Thyroid gland (tissue), 4 donors: ENCODE measurements at regions not wholly inside any gene's neighbourhood (a gene's known extent, or its start where the extent isn't known, plus 50 kb on each side); places are given as distances from the start of the nearest gene placed in this dataset.

Experiments used
- DNase-seq, 2 donors: peaks; one replicate each; pipeline ENCODE4 v3.0.0-alpha.2; 2019
- H3K27ac ChIP-seq, 3 donors: fragments of 200-600 bp; sonication (generic); 1 replicate in 2 of 3; 2 replicates in 1 of 3; pipeline ENCODE4 v1.5.1; 2016 to 2019; ENCODE audit warnings: mild to moderate bottlenecking in 1 of 3, moderate library complexity in 1 of 3
- H3K27me3 ChIP-seq: fragments of 200-600 bp; sonication (generic); one replicate; pipeline ENCODE4 v1.5.1; 2019
- H3K36me3 ChIP-seq, 2 donors: fragments of 200-600 bp; sonication (generic); one replicate each; pipeline ENCODE4 v1.5.1; 2016 to 2019
- H3K4me1 ChIP-seq, 2 donors: fragments of 200-600 bp; sonication (generic); one replicate each; pipeline ENCODE4 v1.5.1; 2017 to 2019
- H3K4me3 ChIP-seq, 3 donors: fragments of 200-600 bp; sonication (generic); replicated peaks in 1 of 3; 1 replicate in 2 of 3; 2 replicates in 1 of 3; pipeline ENCODE4 v1.5.1; 2016; ENCODE audit warnings: mild to moderate bottlenecking in 1 of 3
- H3K9me3 ChIP-seq: fragments of 200-600 bp; sonication (generic); one replicate; pipeline ENCODE4 v1.5.1; 2017
- CTCF ChIP-seq, 6 experiments: fragments of 200-600 bp in 3 of 6; fragments of 450-650 bp in 3 of 6; sonication (generic) in 3 of 6; IDR thresholded peaks; one replicate each; pipeline ENCODE4 v1.5.1; 2016 to 2019; ENCODE audit warnings: antibody characterized with exemption in 6 of 6, mild to moderate bottlenecking in 2 of 6, inconsistent platforms in 1 of 6, moderate library complexity in 1 of 6
- POLR2A ChIP-seq, 2 donors: fragments of 450-650 bp; IDR thresholded peaks; one replicate each; pipeline ENCODE4 v1.6.1; 2017; ENCODE audit warnings: antibody characterized with exemption in 2 of 2, mild to moderate bottlenecking in 2 of 2, moderate library complexity in 1 of 2
- WGBS, 2 donors: methylation state at CpG; one replicate each; pipeline ENCODE4 v1.1.5; 2017; 5-methylcytosine and 5-hydroxymethylcytosine counted together
- intact Hi-C: fragments of 100-400 bp; cut with DNase I; formaldehyde crosslinking; loops from one replicate; pipeline ENCODE4 v1.15.1; 2023

- intact Hi-C loops = no loop called here
- Histone ChIP-seq H3K27ac (no peak overlapping the region), H3K4me1 (no peaks in the 10 kb centered on the region), H3K4me3 (no peak overlapping the region), H3K27me3 (no peaks in the 10 kb centered on the region), H3K9me3 (no peaks in the 10 kb centered on the region), H3K36me3 (no peaks in the 10 kb centered on the region)
- TF ChIP-seq CTCF (IDR thresholded peaks at IDR 0.05) (no peak), POLR2A (IDR thresholded peaks at IDR 0.05) (no peak)
- 81 to 82% methylated on average over 6 of the region's 6 CpGs for WGBS, 2 donors
- no peak for DNase-seq
Observed at GRCh38 chr7:10468908-10469307, 504.8 kb upstream of the PHF14 start.

- TF ChIP-seq POLR2A (IDR thresholded peaks at IDR 0.05) (no peak), CTCF (IDR thresholded peaks at IDR 0.05) (no peak)
- Histone ChIP-seq H3K27ac (no peak overlapping the region), H3K27me3 (no peaks in the 10 kb centered on the region), H3K4me1 (no peaks in the 10 kb centered on the region), H3K4me3 (no peak overlapping the region), H3K9me3 (no peaks in the 10 kb centered on the region), H3K36me3 (no peaks in the 10 kb centered on the region)
- intact Hi-C loops = no loop called here
- 61 to 64% methylated on average over 7 of the region's 7 CpGs for WGBS, 2 donors
- DNase-seq = no peak
Observed at GRCh38 chr7:10469476-10469875, 504.2 kb upstream of the PHF14 start.

- H3K9me3 ChIP-seq = no peaks in the 10 kb centered on the region
- H3K4me1 ChIP-seq = no peaks in the 10 kb centered on the region
- no peak overlapping the region for H3K27ac ChIP-seq
- no peaks in the 10 kb centered on the region for H3K27me3 ChIP-seq
- no peak for DNase-seq
- TF ChIP-seq POLR2A (IDR thresholded peaks at IDR 0.05) (no peak), CTCF (IDR thresholded peaks at IDR 0.05) (no peak)
- no peak overlapping the region for H3K4me3 ChIP-seq
- intact Hi-C loops = no loop called here
- WGBS, 2 donors = 77 to 78% methylated on average over 2 of the region's 2 CpGs
- H3K36me3 ChIP-seq = no peaks in the 10 kb centered on the region
Observed at GRCh38 chr7:10471280-10472058, 502.2 kb upstream of the PHF14 start.

- Histone ChIP-seq H3K9me3 (no peaks in the 10 kb centered on the region), H3K4me3 (no peak overlapping the region), H3K4me1 (no peaks in the 10 kb centered on the region), H3K36me3 (no peaks in the 10 kb centered on the region), H3K27ac (no peak overlapping the region), H3K27me3 (no peaks in the 10 kb centered on the region)
- WGBS, 2 donors = 69 to 73% methylated on average over 3 of the region's 3 CpGs
- no peak for DNase-seq
- intact Hi-C loops = no loop called here
- TF ChIP-seq POLR2A (IDR thresholded peaks at IDR 0.05) (no peak), CTCF (IDR thresholded peaks at IDR 0.05) (no peak)
Observed at GRCh38 chr7:10472115-10472514, 501.6 kb upstream of the PHF14 start.

GRCh38 chr7:10473569-10473968 is 500.1 kb upstream of the PHF14 start:
- no peaks in the 10 kb centered on the region for H3K27me3 ChIP-seq
- no peaks in the 10 kb centered on the region for H3K36me3 ChIP-seq
- H3K9me3 ChIP-seq = no peaks in the 10 kb centered on the region
- no peaks in the 10 kb centered on the region for H3K4me1 ChIP-seq
- no peak for DNase-seq
- TF ChIP-seq POLR2A (IDR thresholded peaks at IDR 0.05) = no peak
- TF ChIP-seq CTCF (IDR thresholded peaks at IDR 0.05) = no peak
- no peak overlapping the region for H3K27ac ChIP-seq
- WGBS, 2 donors = 84 to 88% methylated on average over 3 of the region's 3 CpGs
- intact Hi-C loops = no loop called here
- no peak overlapping the region for H3K4me3 ChIP-seq
